ENCODE measurements at regions not wholly inside any gene's neighbourhood (a gene's known extent, or its start where the extent isn't known, plus 50 kb on each side); places are given as distances from the start of the nearest gene placed in this dataset.

DNA sequence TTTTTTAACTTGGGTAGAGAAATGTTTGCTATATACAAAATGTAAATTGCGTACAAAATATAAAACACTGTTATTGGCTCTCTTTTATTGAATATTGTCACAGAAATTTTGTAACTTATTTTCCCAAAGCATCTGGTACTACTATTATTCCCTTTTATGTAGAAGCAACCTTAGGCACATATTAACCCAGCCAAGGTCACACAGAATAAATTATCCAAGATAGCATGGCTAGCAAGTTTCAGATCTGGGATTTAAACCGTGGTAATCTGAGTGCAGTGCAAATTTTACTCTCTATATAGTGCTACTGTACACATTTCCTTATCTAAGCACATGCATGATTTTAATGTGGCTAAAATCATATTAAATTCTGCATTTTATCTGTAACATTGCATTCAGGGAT is 1190.5 kb upstream of the LRRTM3 start:
- ChIA-PET POLR2A (no interaction called here), CTCF (no interaction called here)
- H4K20me1 ChIP-seq (ENCODE audit: control insufficient read depth, insufficient read depth, low read length, poor library complexity, severe bottlenecking) = no peaks in the 10 kb centered on the region
- H3K4me3 ChIP-seq (ENCODE audit: control extremely low read depth in 1 of 5, extremely low read depth in 1 of 5, insufficient read depth in 1 of 5, low read depth in 2 of 5, low read length in 4 of 5) = no peak overlapping the region
- H3K9ac ChIP-seq (ENCODE audit: low read length) = no peak overlapping the region
- no peak overlapping the region for H2AFZ ChIP-seq (ENCODE audit: insufficient read depth, low read depth, low read length, poor library complexity, severe bottlenecking)
- no peaks in the 10 kb centered on the region for H3K27me3 ChIP-seq (replicated peaks in 1 of 4; ENCODE audit: control extremely low read depth in 1 of 4, control insufficient read depth in 3 of 4, insufficient read depth in 4 of 4, low read length in 3 of 4)
- peaks cover 0 to 8% (median 0%) of the 10 kb centered on the region in 3 donors for H3K9me3 ChIP-seq (ENCODE audit: control extremely low read depth in 1 of 3, control insufficient read depth in 2 of 3, insufficient read depth in 1 of 3, low read length in 2 of 3)
- intact Hi-C loops (cut with micrococcal nuclease) = no loop called here
- Mint-ChIP-seq H3K4me1 (no peaks in the 10 kb centered on the region), H3K27me3 (no peaks in the 10 kb centered on the region), H3K4me3 (no peak overlapping the region), H3K27ac (no peak overlapping the region), H3K9me3 (ENCODE audit: insufficient read depth) (peaks cover 3% of the 10 kb centered on the region)
- no peak overlapping the region for H3K27ac ChIP-seq (ENCODE audit: low read length in 2 of 2)
- no peaks in the 10 kb centered on the region for H3K36me3 ChIP-seq (replicated peaks in 1 of 2; ENCODE audit: control extremely low read depth in 1 of 2, control insufficient read depth in 1 of 2, extremely low read depth in 1 of 2, insufficient read depth in 2 of 2, low read length in 1 of 2)
- WGBS (ENCODE audit: insufficient coverage) = no CpG with 5 or more reads among the region's 2 CpGs
- DNase-seq (no peak), ATAC-seq (ENCODE audit: low read depth) (no peak)
- no peak overlapping the region for H3K4me2 ChIP-seq (replicated peaks; ENCODE audit: low read depth, low read length, poor library complexity, severe bottlenecking)
- no peaks in the 10 kb centered on the region for H3K4me1 ChIP-seq (ENCODE audit: control insufficient read depth in 2 of 2, insufficient read depth in 2 of 2, low read length in 2 of 2)
- no peaks in the 10 kb centered on the region for H3K79me2 ChIP-seq (ENCODE audit: control insufficient read depth, insufficient read depth, low read length)
- no peak for TF ChIP-seq EZH2 (IDR thresholded peaks at IDR 0.05; ENCODE audit: borderline replicate concordance, insufficient read depth, low read depth, low read length, poor library complexity, severe bottlenecking)

DNA sequence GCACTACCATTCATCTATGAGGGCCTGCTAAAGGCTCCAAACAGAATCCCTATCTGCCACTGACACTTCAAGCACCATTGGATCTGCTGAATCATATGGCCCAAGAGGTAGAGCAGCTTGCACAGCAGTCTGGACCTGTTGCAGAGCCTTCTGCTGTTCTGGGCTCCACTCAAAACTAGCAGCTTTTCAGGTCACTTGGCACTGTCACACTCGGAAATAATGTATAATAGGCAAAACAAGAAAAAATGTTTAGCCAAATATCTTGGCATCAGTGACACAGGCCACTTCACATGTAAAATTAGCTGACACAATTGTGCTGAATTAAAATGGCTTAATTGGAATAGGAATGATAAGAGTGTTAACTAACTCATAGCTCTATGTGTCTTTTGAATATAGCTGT is 1182.9 kb upstream of the LRRTM3 start:
- no peak for ATAC-seq (ENCODE audit: low read depth)

More for the DNA sequence above, 1182.9 kb upstream of the LRRTM3 start:
- no peaks in the 10 kb centered on the region for H3K27me3 ChIP-seq (replicated peaks in 1 of 4; ENCODE audit: control extremely low read depth in 1 of 4, control insufficient read depth in 3 of 4, insufficient read depth in 4 of 4, low read length in 3 of 4)
- H3K27ac ChIP-seq (ENCODE audit: low read length in 2 of 2) = no peak overlapping the region
- TF ChIP-seq, protein P1, sequence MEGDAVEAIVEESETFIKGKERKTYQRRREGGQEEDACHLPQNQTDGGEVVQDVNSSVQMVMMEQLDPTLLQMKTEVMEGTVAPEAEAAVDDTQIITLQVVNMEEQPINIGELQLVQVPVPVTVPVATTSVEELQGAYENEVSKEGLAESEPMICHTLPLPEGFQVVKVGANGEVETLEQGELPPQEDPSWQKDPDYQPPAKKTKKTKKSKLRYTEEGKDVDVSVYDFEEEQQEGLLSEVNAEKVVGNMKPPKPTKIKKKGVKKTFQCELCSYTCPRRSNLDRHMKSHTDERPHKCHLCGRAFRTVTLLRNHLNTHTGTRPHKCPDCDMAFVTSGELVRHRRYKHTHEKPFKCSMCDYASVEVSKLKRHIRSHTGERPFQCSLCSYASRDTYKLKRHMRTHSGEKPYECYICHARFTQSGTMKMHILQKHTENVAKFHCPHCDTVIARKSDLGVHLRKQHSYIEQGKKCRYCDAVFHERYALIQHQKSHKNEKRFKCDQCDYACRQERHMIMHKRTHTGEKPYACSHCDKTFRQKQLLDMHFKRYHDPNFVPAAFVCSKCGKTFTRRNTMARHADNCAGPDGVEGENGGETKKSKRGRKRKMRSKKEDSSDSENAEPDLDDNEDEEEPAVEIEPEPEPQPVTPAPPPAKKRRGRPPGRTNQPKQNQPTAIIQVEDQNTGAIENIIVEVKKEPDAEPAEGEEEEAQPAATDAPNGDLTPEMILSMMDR (IDR thresholded peaks at IDR 0.05) = no peak
- no peak for TF ChIP-seq EZH2 (IDR thresholded peaks at IDR 0.05; ENCODE audit: borderline replicate concordance, insufficient read depth, low read depth, low read length, poor library complexity, severe bottlenecking)
- H3K4me1 ChIP-seq (ENCODE audit: control insufficient read depth in 2 of 2, insufficient read depth in 2 of 2, low read length in 2 of 2) = no peaks in the 10 kb centered on the region
- no peaks in the 10 kb centered on the region for H3K9me3 ChIP-seq (ENCODE audit: control extremely low read depth in 1 of 3, control insufficient read depth in 2 of 3, insufficient read depth in 1 of 3, low read length in 2 of 3)
- DNase-seq = no peak
- no peak overlapping the region for H2AFZ ChIP-seq (ENCODE audit: insufficient read depth, low read depth, low read length, poor library complexity, severe bottlenecking)
- peaks cover 5% of the 10 kb centered on the region for H3K9me3 Mint-ChIP-seq (ENCODE audit: insufficient read depth)
- no peak overlapping the region for H3K27ac Mint-ChIP-seq
- POLR2A ChIA-PET = no interaction called here
- no peaks in the 10 kb centered on the region for H3K4me1 Mint-ChIP-seq
- no peaks in the 10 kb centered on the region for H3K27me3 Mint-ChIP-seq
- CTCF ChIA-PET = no interaction called here
- H3K79me2 ChIP-seq (ENCODE audit: control insufficient read depth, insufficient read depth, low read length) = no peaks in the 10 kb centered on the region
- H3K4me2 ChIP-seq (replicated peaks; ENCODE audit: low read depth, low read length, poor library complexity, severe bottlenecking) = no peak overlapping the region
- H4K20me1 ChIP-seq (ENCODE audit: control insufficient read depth, insufficient read depth, low read length, poor library complexity, severe bottlenecking) = no peaks in the 10 kb centered on the region
- no peaks in the 10 kb centered on the region for H3K36me3 ChIP-seq (replicated peaks in 1 of 2; ENCODE audit: control extremely low read depth in 1 of 2, control insufficient read depth in 1 of 2, extremely low read depth in 1 of 2, insufficient read depth in 2 of 2, low read length in 1 of 2)
- WGBS (ENCODE audit: insufficient coverage) = no CpG with 5 or more reads among the region's 1 CpG
- H3K4me3 ChIP-seq (ENCODE audit: control extremely low read depth in 1 of 5, extremely low read depth in 1 of 5, insufficient read depth in 1 of 5, low read depth in 2 of 5, low read length in 4 of 5) = no peak overlapping the region
- no peak overlapping the region for H3K4me3 Mint-ChIP-seq
- intact Hi-C loops (cut with micrococcal nuclease) = no loop called here
- H3K9ac ChIP-seq (ENCODE audit: low read length) = no peak overlapping the region

All from B cell (primary cell).